ENCODE measurements at regions not wholly inside any gene's neighbourhood (a gene's known extent, or its start where the extent isn't known, plus 50 kb on each side); places are given as distances from the start of the nearest gene placed in this dataset.

- Mint-ChIP-seq H3K4me1 (peaks cover 8% of the 10 kb centered on the region), H3K4me3 (no peak overlapping the region), H3K9me3 (peaks cover 1% of the 10 kb centered on the region), H3K27ac (no peak overlapping the region), H3K27me3 (peaks cover 15% of the 10 kb centered on the region), H3K36me3 (peaks cover 3% of the 10 kb centered on the region)
- POLR2A ChIA-PET, result no interaction called here
- no peak for ATAC-seq (ENCODE audit: low read depth)
- no peak for DNase-seq
Observed at GRCh38 chr7:25322473-25322872, 94.2 kb upstream of the NPVF start.

- no peaks in the 10 kb centered on the region for H3K4me1 Mint-ChIP-seq
- peaks cover 2% of the 10 kb centered on the region for H3K36me3 Mint-ChIP-seq
- H3K27me3 Mint-ChIP-seq, result peaks cover 18% of the 10 kb centered on the region
- no peak overlapping the region for H3K27ac Mint-ChIP-seq
- DNase-seq, result no peak
- H3K9me3 Mint-ChIP-seq, result peaks cover 1% of the 10 kb centered on the region
- no peak overlapping the region for H3K4me3 Mint-ChIP-seq
- POLR2A ChIA-PET, result no interaction called here
- ATAC-seq (ENCODE audit: low read depth), result no peak
Observed at GRCh38 chr7:25325186-25325757, 97.0 kb upstream of the NPVF start.

GRCh38 chr7:25326501-25327156, 98.3 kb upstream of the NPVF start:
- DNase-seq, result no peak
- ATAC-seq (ENCODE audit: low read depth), result no peak
- Mint-ChIP-seq H3K4me3 (no peak overlapping the region), H3K27ac (no peak overlapping the region), H3K4me1 (no peaks in the 10 kb centered on the region), H3K36me3 (no peaks in the 10 kb centered on the region), H3K27me3 (peaks cover 17% of the 10 kb centered on the region), H3K9me3 (peaks cover 1% of the 10 kb centered on the region)
- POLR2A ChIA-PET, result no interaction called here

- ATAC-seq (ENCODE audit: low read depth) (no peak), DNase-seq (no peak)
- Mint-ChIP-seq H3K4me3 (no peak overlapping the region), H3K36me3 (no peaks in the 10 kb centered on the region), H3K4me1 (no peaks in the 10 kb centered on the region), H3K27me3 (peaks cover 6% of the 10 kb centered on the region), H3K9me3 (no peaks in the 10 kb centered on the region), H3K27ac (no peak overlapping the region)
- POLR2A ChIA-PET, result no interaction called here
Observed at GRCh38 chr7:25329815-25330214, 101.5 kb upstream of the NPVF start.

GRCh38 chr7:25333296-25333928, 105.1 kb upstream of the NPVF start:
- no peak for ATAC-seq (ENCODE audit: low read depth)
- Mint-ChIP-seq H3K27me3 (peaks cover 8% of the 10 kb centered on the region), H3K4me1 (no peaks in the 10 kb centered on the region), H3K4me3 (no peak overlapping the region), H3K36me3 (no peaks in the 10 kb centered on the region), H3K9me3 (no peaks in the 10 kb centered on the region), H3K27ac (no peak overlapping the region)
- no peak for DNase-seq
- POLR2A ChIA-PET, result no interaction called here

GRCh38 chr7:25347360-25348066, 119.2 kb upstream of the NPVF start:
- no peak overlapping the region for H3K4me3 Mint-ChIP-seq
- no peaks in the 10 kb centered on the region for H3K4me1 Mint-ChIP-seq
- H3K27me3 Mint-ChIP-seq, result peaks cover 22% of the 10 kb centered on the region
- H3K36me3 Mint-ChIP-seq, result no peaks in the 10 kb centered on the region
- POLR2A ChIA-PET, result no interaction called here
- DNase-seq (no peak), ATAC-seq (ENCODE audit: low read depth) (no peak)
- H3K9me3 Mint-ChIP-seq, result no peaks in the 10 kb centered on the region
- H3K27ac Mint-ChIP-seq, result no peak overlapping the region

GRCh38 chr7:25348104-25348503, 119.8 kb upstream of the NPVF start:
- POLR2A ChIA-PET, result no interaction called here
- Mint-ChIP-seq H3K36me3 (no peaks in the 10 kb centered on the region), H3K9me3 (no peaks in the 10 kb centered on the region), H3K4me1 (no peaks in the 10 kb centered on the region), H3K4me3 (no peak overlapping the region), H3K27ac (no peak overlapping the region), H3K27me3 (peaks cover 18% of the 10 kb centered on the region)
- DNase-seq, result no peak
- no peak for ATAC-seq (ENCODE audit: low read depth)

GRCh38 chr7:25349283-25350017, 121.2 kb upstream of the NPVF start:
- H3K4me3 Mint-ChIP-seq, result no peak overlapping the region
- peaks cover 2% of the 10 kb centered on the region for H3K9me3 Mint-ChIP-seq
- H3K27me3 Mint-ChIP-seq, result peaks cover 13% of the 10 kb centered on the region
- DNase-seq (no peak), ATAC-seq (ENCODE audit: low read depth) (no peak)
- H3K36me3 Mint-ChIP-seq, result no peaks in the 10 kb centered on the region
- POLR2A ChIA-PET, result no interaction called here
- no peak overlapping the region for H3K27ac Mint-ChIP-seq
- H3K4me1 Mint-ChIP-seq, result peaks cover 2% of the 10 kb centered on the region

GRCh38 chr7:25350041-25350440, 121.8 kb upstream of the NPVF start:
- Mint-ChIP-seq H3K27ac (no peak overlapping the region), H3K9me3 (peaks cover 2% of the 10 kb centered on the region), H3K4me3 (no peak overlapping the region), H3K4me1 (peaks cover 2% of the 10 kb centered on the region), H3K27me3 (peaks cover 13% of the 10 kb centered on the region), H3K36me3 (no peaks in the 10 kb centered on the region)
- DNase-seq (no peak), ATAC-seq (ENCODE audit: low read depth) (no peak)
- POLR2A ChIA-PET, result no interaction called here

- ATAC-seq (ENCODE audit: low read depth), result no peak
- Mint-ChIP-seq H3K27me3 (peaks cover 11% of the 10 kb centered on the region), H3K4me3 (no peak overlapping the region), H3K27ac (no peak overlapping the region), H3K9me3 (peaks cover 2% of the 10 kb centered on the region), H3K36me3 (no peaks in the 10 kb centered on the region), H3K4me1 (peaks cover 2% of the 10 kb centered on the region)
- POLR2A ChIA-PET, result no interaction called here
- DNase-seq, result no peak
Observed at GRCh38 chr7:25351761-25352160, 123.5 kb upstream of the NPVF start.

GRCh38 chr7:25353196-25353595, 124.9 kb upstream of the NPVF start:
- DNase-seq (no peak), ATAC-seq (ENCODE audit: low read depth) (no peak)
- H3K4me1 Mint-ChIP-seq, result peaks cover 2% of the 10 kb centered on the region
- H3K4me3 Mint-ChIP-seq, result no peak overlapping the region
- no peak overlapping the region for H3K27ac Mint-ChIP-seq
- H3K9me3 Mint-ChIP-seq, result peaks cover 2% of the 10 kb centered on the region
- peaks cover 5% of the 10 kb centered on the region for H3K27me3 Mint-ChIP-seq
- no peaks in the 10 kb centered on the region for H3K36me3 Mint-ChIP-seq
- POLR2A ChIA-PET, result no interaction called here

- Mint-ChIP-seq H3K9me3 (peaks cover 2% of the 10 kb centered on the region), H3K4me1 (peaks cover 2% of the 10 kb centered on the region), H3K27me3 (no peaks in the 10 kb centered on the region), H3K4me3 (no peak overlapping the region), H3K27ac (no peak overlapping the region), H3K36me3 (no peaks in the 10 kb centered on the region)
- DNase-seq (no peak), ATAC-seq (ENCODE audit: low read depth) (no peak)
- POLR2A ChIA-PET, result no interaction called here
Observed at GRCh38 chr7:25353732-25354131, 125.4 kb upstream of the NPVF start.

- Mint-ChIP-seq H3K4me1 (peaks cover 2% of the 10 kb centered on the region), H3K9me3 (peaks cover 3% of the 10 kb centered on the region), H3K36me3 (no peaks in the 10 kb centered on the region), H3K27me3 (peaks cover 4% of the 10 kb centered on the region), H3K27ac (no peak overlapping the region), H3K4me3 (no peak overlapping the region)
- no peak for DNase-seq
- POLR2A ChIA-PET, result no interaction called here
- ATAC-seq (ENCODE audit: low read depth), result no peak
Observed at GRCh38 chr7:25356534-25357151, 128.4 kb upstream of the NPVF start.

All from activated naive CD8-positive, alpha-beta T cell treated with anti-CD3 and anti-CD28 coated beads, Interleukin-2, amount 10 ng/mL, durations not matched to agents 7 days and 5 days (primary cell).